PC-3 (cell line): ENCODE measurements at regions not wholly inside any gene's neighbourhood (a gene's known extent, or its start where the extent isn't known, plus 50 kb on each side); places are given as distances from the start of the nearest gene placed in this dataset.

Experiments used
- ATAC-seq: fragments of 200-7000 bp; cut with Tn5 transposase; 2 replicates; pipeline ENCODE4 v1.9.1; 2020; ENCODE audit warnings: mild to moderate bottlenecking, moderate library complexity
- BruUV-seq: library from RNA; stranded (reverse); fragments of 400-500 nt; replicated peaks from 2 replicates; lab custom pipeline; 2021; lab: Mats Ljungman, UMichigan
- CTCF ChIA-PET: fragments of 300-600 bp; sonication (Branson Sonifier 250); formaldehyde crosslinking; loops from one replicate; lab custom pipeline; 2022; ENCODE audit warnings: antibody characterized with exemption; lab: Charles Lee
- POLR2A ChIA-PET: fragments of 300-600 bp; sonication (Branson Sonifier 250); formaldehyde crosslinking; loops from one replicate; lab custom pipeline; 2022; ENCODE audit warnings: antibody characterized with exemption; ENCODE audit not compliant: unreplicated experiment; lab: Charles Lee
- DNase-seq: peaks from one replicate; pipeline ENCODE4 v3.0.0-alpha.2; 2015
- H2AFZ ChIP-seq: fragments of 300-600 bp; sonication (generic); 2 replicates; pipeline ENCODE4 v1.6.0; 2016; ENCODE audit warnings: antibody characterized with exemption, low read length
- H3F3A ChIP-seq: fragments of 300-600 bp; sonication (generic); one replicate; pipeline ENCODE4 v1.6.0; 2017; ENCODE audit warnings: antibody characterized with exemption, low read length, control low read depth, mild to moderate bottlenecking; ENCODE audit not compliant: unreplicated experiment
- H3K27ac ChIP-seq: fragments of 300-600 bp; sonication (generic); 2 replicates; pipeline ENCODE4 v1.5.1; 2016; ENCODE audit warnings: mild to moderate bottlenecking, low read length
- H3K27me3 ChIP-seq: fragments of 300-600 bp; sonication (generic); 2 replicates; pipeline ENCODE4 v1.6.1; 2016; ENCODE audit warnings: low read length, mixed read lengths
- H3K36me3 ChIP-seq: fragments of 300-600 bp; sonication (generic); 2 replicates; pipeline ENCODE4 v1.6.1; 2016; ENCODE audit warnings: low read depth, mixed run types, low read length, mixed read lengths
- H3K4me1 ChIP-seq: fragments of 300-600 bp; sonication (generic); 2 replicates; pipeline ENCODE4 v1.5.1; 2016; ENCODE audit warnings: low read length; ENCODE audit not compliant: insufficient read depth
- H3K4me2 ChIP-seq: fragments of 300-600 bp; sonication (generic); 2 replicates; pipeline ENCODE4 v1.6.0; 2016; ENCODE audit warnings: low read length
- H3K4me3 ChIP-seq: fragments of 300-600 bp; sonication (generic); 2 replicates; pipeline ENCODE4 v1.5.1; 2016; ENCODE audit warnings: mild to moderate bottlenecking, low read length, mixed read lengths
- H3K79me2 ChIP-seq: fragments of 300-600 bp; sonication (generic); 2 replicates; pipeline ENCODE4 v1.6.1; 2017; ENCODE audit warnings: low read length, mixed read lengths
- H3K9ac ChIP-seq: fragments of 300-600 bp; sonication (generic); 2 replicates; pipeline ENCODE4 v1.6.0; 2016; ENCODE audit warnings: mild to moderate bottlenecking, low read length
- H3K9me2 ChIP-seq: fragments of 300-600 bp; sonication (generic); replicated peaks from 2 replicates; pipeline ENCODE4 v1.6.1; 2016; ENCODE audit warnings: mixed run types, low read length, mixed read lengths
- H3K9me3 ChIP-seq: fragments of 300-600 bp; sonication (generic); 2 replicates; pipeline ENCODE4 v1.6.1; 2016; ENCODE audit warnings: low read length, mixed read lengths
- H4K20me1 ChIP-seq: fragments of 300-600 bp; sonication (generic); 2 replicates; pipeline ENCODE4 v1.6.1; 2016; ENCODE audit warnings: low read length, mixed read lengths
- EZH2 ChIP-seq: fragments of 300-600 bp; sonication (generic); IDR thresholded peaks from one replicate; pipeline ENCODE4 v1.6.1; 2017; ENCODE audit warnings: antibody characterized with exemption, mild to moderate bottlenecking, low read length; ENCODE audit not compliant: unreplicated experiment
- EZH2phosphoT487 ChIP-seq: fragments of 300-600 bp; sonication (generic); IDR thresholded peaks from 2 replicates; pipeline ENCODE4 v1.6.1; 2018; ENCODE audit warnings: mild to moderate bottlenecking, antibody characterized with exemption, low read length, borderline replicate concordance
- intact Hi-C: fragments of 100-400 bp; cut with micrococcal nuclease; formaldehyde crosslinking; loops from 2 replicates; pipeline ENCODE4 v1.9.0; 2023
- TF ChIP-seq, protein P1 (sequence below): fragments of 300-600 bp; sonication (generic); conservative IDR thresholded peaks from 2 replicates; pipeline ENCODE4 v1.5.1; 2017; ENCODE audit warnings: antibody characterized with exemption, low read depth, mild to moderate bottlenecking, low read length

DNA sequence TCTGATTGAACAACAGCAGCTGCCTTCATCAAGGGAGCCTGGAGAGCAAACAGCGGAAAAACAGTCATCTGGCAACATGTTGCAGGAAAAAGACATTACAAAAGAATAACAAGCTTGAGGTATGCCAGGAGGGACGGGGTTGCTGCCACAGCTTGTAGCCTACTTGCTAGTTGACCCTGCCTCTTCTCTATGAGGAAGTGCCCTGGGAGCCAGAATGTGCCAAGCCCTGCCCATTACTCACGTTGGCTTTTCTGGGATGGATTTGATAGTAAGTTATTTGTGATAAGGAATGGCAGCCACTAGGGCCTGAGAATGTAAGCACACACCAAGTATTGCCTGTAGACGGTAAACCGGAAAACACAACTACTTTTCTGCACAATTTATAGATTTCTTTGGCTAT lies 113.5 kb upstream of the KIRREL3 start:
- TF ChIP-seq, protein P1, sequence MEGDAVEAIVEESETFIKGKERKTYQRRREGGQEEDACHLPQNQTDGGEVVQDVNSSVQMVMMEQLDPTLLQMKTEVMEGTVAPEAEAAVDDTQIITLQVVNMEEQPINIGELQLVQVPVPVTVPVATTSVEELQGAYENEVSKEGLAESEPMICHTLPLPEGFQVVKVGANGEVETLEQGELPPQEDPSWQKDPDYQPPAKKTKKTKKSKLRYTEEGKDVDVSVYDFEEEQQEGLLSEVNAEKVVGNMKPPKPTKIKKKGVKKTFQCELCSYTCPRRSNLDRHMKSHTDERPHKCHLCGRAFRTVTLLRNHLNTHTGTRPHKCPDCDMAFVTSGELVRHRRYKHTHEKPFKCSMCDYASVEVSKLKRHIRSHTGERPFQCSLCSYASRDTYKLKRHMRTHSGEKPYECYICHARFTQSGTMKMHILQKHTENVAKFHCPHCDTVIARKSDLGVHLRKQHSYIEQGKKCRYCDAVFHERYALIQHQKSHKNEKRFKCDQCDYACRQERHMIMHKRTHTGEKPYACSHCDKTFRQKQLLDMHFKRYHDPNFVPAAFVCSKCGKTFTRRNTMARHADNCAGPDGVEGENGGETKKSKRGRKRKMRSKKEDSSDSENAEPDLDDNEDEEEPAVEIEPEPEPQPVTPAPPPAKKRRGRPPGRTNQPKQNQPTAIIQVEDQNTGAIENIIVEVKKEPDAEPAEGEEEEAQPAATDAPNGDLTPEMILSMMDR: no peak
- TF ChIP-seq EZH2 (no peak), EZH2phosphoT487 (no peak)
- Histone ChIP-seq H2AFZ (no peak overlapping the region), H3K9ac (no peak overlapping the region), H3K36me3 (no peaks in the 10 kb centered on the region), H3K27me3 (peaks cover 48% of the 10 kb centered on the region), H3K9me3 (0 out of 2 replicates have a peak, but pooled peaks cover 6% of the 10 kb centered on the region), H4K20me1 (no peaks in the 10 kb centered on the region), H3K4me2 (no peak overlapping the region), H3K4me1 (no peaks in the 10 kb centered on the region), H3K79me2 (no peaks in the 10 kb centered on the region), H3K4me3 (no peak overlapping the region), H3F3A (no peaks in the 10 kb centered on the region), H3K9me2 (no peaks in the 10 kb centered on the region), H3K27ac (no peak overlapping the region)
- CTCF ChIA-PET: no interaction called here
- no peak for ATAC-seq
- POLR2A ChIA-PET: no interaction called here
- intact Hi-C loops: no loop called here
- BruUV-seq: no TSS peak
- no peak for DNase-seq

DNA sequence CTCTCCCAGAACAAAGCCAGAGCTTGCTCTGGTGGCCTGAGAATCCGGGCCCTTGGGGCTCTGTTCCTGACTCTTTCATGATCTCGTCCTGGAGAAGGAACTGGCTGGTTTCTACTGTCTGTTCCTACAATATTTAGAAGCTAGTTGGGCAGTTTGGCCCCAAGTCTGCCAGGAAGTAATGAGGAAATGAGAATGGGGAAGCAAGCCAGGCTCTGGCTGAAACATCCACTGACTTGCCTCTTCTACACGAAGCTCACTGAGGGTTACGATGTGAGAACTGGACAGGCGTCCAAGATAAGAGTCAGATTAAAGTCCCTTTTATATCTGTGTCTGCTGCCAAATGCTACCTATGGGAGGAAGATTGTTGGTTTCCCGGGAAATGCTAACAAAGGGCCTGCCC lies 110.0 kb upstream of the KIRREL3 start:
- no peak for ATAC-seq
- Histone ChIP-seq H3K4me2 (no peak overlapping the region), H2AFZ (no peak overlapping the region), H3K36me3 (no peaks in the 10 kb centered on the region), H3K79me2 (no peaks in the 10 kb centered on the region), H3K4me3 (no peak overlapping the region), H3K9ac (no peak overlapping the region), H3F3A (no peaks in the 10 kb centered on the region), H3K4me1 (no peaks in the 10 kb centered on the region), H3K9me3 (0 out of 2 replicates have a peak, but pooled peaks cover 6% of the 10 kb centered on the region), H3K9me2 (no peaks in the 10 kb centered on the region), H3K27me3 (peaks cover 42% of the 10 kb centered on the region), H4K20me1 (no peaks in the 10 kb centered on the region), H3K27ac (no peak overlapping the region)
- TF ChIP-seq EZH2phosphoT487 (no peak), EZH2 (no peak)
- TF ChIP-seq, protein P1: no peak
- no peak for DNase-seq
- intact Hi-C loops: no loop called here
- BruUV-seq: no TSS peak
- POLR2A ChIA-PET: no interaction called here
- CTCF ChIA-PET: no interaction called here

DNA sequence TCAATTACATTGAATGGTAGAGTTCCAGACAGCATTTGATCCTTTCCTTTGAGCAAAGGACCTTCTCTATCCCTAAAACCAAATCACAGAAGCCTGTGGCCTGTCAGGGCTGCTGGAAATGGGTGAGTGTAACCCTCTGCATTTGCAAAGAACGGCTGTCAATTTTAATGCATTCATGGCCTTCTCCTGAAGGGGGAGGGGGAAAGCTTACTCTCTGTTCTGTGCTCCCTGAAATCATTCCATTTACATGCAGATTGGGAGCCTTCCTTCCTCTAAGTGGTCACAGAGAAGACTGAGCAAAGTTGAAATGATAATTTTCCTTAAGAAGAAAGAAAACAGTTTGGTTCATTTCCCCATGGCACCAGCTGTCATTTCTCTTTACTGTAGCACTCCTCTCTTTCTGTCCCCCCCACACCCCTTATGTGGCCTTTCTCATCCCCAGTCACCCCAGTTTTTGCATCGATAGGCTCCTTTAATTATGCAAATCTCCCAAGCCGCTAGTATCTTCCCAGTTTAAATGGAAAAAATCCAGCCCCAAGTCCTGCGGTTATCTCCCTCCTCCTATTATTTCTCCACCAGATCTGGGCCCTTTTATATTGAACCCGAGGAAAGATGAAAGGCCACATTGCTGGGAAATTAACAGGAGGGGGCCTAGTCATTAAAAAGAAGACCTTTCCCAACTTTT lies 109.4 kb upstream of the KIRREL3 start:
- no peaks in the 10 kb centered on the region for H3K79me2 ChIP-seq
- H3K4me3 ChIP-seq: no peak overlapping the region
- H3K27ac ChIP-seq: no peak overlapping the region
- H3F3A ChIP-seq: no peaks in the 10 kb centered on the region
- DNase-seq (no peak), ATAC-seq (no peak)
- ChIA-PET CTCF (no interaction called here), POLR2A (no interaction called here)
- H3K36me3 ChIP-seq: no peaks in the 10 kb centered on the region
- intact Hi-C loops: no loop called here
- H3K4me2 ChIP-seq: no peak overlapping the region
- no peaks in the 10 kb centered on the region for H3K9me2 ChIP-seq
- TF ChIP-seq EZH2phosphoT487 (no peak), EZH2 (no peak)
- TF ChIP-seq, protein P1: no peak
- no peaks in the 10 kb centered on the region for H4K20me1 ChIP-seq
- no peak overlapping the region for H2AFZ ChIP-seq
- H3K9ac ChIP-seq: no peak overlapping the region
- no peaks in the 10 kb centered on the region for H3K4me1 ChIP-seq
- 0 out of 2 replicates have a peak, but pooled peaks cover 6% of the 10 kb centered on the region for H3K9me3 ChIP-seq
- BruUV-seq: no TSS peak
- H3K27me3 ChIP-seq: peaks cover 41% of the 10 kb centered on the region
